ENCODE measurements at regions not wholly inside any gene's neighbourhood (a gene's known extent, or its start where the extent isn't known, plus 50 kb on each side); places are given as distances from the start of the nearest gene placed in this dataset.

- DNase-seq: no peak
These were observed 367.0 kb upstream of the MARCKS start for GRCh38 chr6:113489952-113490746.

GRCh38 chr6:113491376-113491775 is 365.8 kb upstream of the MARCKS start:
- no peak for DNase-seq

- DNase-seq: no peak
These were observed 363.2 kb upstream of the MARCKS start for GRCh38 chr6:113493991-113494390.

- DNase-seq: no peak
These were observed 361.6 kb upstream of the MARCKS start for GRCh38 chr6:113495521-113495920.

- DNase-seq: no peak
These were observed 361.0 kb upstream of the MARCKS start for GRCh38 chr6:113496166-113496565.

- DNase-seq: no peak
These were observed 356.9 kb upstream of the MARCKS start for GRCh38 chr6:113500221-113500620.

GRCh38 chr6:113505084-113505699 is 352.0 kb upstream of the MARCKS start:
- no peak for DNase-seq

DNA sequence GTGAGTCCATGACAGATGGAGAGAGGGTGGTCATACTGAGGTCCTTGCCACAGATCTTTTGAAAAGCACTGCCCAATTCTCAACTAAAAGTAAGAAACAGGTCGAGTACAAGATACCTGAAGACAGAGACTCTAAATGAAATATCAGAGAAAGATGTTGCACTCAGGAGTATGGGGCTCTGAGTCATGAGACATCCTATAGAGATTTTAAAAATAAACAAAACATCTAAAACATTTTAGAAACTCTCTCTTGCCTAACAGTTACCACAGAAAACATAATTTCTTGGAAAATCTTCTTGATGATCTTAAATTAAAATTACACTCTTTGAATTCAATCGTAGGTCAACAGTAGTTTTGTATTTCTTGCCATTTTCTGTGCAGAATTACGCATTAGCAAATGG is 348.9 kb upstream of the MARCKS start:
- DNase-seq: no peak

DNA sequence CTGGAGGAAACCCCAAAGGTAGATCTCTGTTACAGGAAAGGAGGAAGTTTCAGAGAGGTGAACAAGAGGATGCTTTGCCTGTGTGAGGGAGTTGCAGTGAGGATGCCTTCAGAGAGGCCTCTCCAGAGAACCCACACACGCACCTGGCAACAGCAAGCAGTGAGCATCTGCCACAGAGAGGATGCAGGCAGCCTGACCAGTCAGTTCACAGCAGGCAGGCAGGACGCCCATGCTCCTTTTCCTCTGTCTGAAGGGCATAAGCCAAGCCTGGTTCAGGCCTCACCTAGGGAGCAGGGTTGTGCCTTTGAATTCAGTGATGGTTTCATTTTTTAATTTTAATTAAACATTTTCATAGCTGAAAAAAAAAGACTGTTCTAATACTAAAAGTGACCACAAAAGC is 346.0 kb upstream of the MARCKS start:
- DNase-seq: no peak

- no peak for DNase-seq
These were observed 344.6 kb upstream of the MARCKS start for GRCh38 chr6:113512576-113512975.

- no peak for DNase-seq
These were observed 344.1 kb upstream of the MARCKS start for GRCh38 chr6:113513086-113513485.

- DNase-seq: no peak
These were observed 334.8 kb upstream of the MARCKS start for GRCh38 chr6:113522376-113522775.

- no peak for DNase-seq
These were observed 332.3 kb upstream of the MARCKS start for GRCh38 chr6:113524826-113525225.

DNA sequence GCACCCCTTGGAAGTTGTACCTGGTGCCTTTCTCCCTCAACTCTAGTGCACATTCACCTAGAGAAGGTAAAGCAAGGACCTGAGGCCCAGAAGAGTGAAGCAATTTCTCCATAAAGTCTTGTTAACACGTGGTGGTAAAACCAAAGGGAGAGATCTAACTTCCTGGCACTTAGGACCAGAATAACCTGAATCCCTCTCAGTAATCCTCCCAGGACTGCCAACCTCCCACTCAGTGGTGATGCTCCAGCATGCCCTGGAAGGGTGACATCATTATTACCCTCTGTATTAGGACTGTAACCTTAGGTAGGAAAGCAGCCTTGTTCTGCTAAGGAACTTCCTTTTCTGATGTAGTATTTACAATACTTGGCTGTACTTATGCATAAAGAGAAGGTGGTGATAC is 330.6 kb upstream of the MARCKS start:
- DNase-seq: no peak

- no peak for DNase-seq
These were observed 330.1 kb upstream of the MARCKS start for GRCh38 chr6:113526995-113527394.

DNA sequence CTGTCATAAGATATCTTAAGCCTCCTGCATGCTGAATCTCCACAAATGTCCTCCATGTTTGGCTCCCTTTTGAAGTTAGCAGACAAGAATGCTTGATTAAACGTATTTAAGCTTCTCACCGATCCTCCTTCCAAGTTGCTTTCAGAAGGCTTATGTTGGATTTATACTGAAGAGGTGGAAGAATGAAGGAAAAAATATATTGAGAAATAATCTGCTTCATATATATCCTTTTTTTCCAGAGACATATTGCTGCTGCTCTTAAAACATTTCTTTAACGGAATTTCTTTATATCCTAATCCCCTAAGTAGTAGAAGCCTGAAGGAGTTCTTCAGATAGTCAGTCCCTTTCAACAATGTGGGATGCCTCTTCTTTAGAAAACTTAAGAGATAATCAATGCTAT is 329.0 kb upstream of the MARCKS start:
- no peak for DNase-seq

DNA sequence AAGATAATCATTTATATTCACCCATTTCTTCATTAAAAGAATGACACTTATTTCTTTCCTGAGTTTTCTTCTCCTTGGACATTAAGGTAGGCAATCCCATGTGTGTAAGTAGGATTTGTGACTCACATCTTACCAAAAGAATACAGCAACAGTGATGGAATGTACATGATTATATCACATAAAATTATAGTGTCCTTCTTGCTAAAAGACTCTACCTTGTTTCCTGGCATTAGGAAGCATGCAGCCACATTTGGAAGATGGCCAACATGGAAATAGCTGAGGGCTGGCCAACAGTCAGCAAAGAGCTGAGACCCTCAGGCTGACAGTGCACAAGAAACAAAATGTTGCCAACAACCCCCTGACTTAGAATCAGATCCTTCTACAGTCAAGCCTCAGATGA is 327.9 kb upstream of the MARCKS start:
- no peak for DNase-seq

DNA sequence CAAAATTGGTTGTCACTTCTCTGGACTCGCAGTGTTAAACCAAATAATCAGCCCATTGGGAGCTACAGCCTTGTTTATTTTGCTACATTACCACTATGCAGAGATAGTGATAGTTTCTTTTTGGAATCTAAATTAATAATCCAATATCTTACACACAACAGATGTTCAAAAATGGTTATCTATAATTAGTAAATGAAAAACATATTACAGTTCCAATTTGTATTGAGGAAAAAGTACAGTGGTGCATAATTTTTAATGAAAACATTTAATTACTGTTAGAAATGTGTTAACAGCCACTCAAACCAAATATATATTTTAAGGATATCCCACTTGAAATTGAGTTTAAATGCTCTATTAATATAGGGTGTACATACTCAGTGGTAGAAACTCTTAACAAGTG is 327.3 kb upstream of the MARCKS start:
- DNase-seq: no peak

DNA sequence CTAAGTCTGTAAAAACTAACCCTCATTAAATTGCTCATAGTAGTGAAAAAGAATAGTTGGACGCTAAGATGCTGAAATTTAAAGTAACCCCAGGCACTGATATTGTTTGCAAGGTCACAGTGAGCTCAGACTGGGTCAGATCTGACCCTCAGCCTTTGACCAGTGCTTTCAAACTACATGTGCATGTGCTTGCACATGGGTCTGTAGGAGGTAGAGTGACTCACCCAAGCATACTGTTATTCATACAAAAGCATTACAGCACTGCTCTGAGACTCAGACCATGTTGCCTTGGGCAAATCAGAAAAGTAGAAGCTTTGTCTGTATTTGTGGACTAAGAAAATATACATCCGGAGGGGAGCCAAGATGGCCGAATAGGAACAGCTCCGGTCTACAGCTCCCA is 326.4 kb upstream of the MARCKS start:
- no peak for DNase-seq

- no peak for DNase-seq
These were observed 317.9 kb upstream of the MARCKS start for GRCh38 chr6:113539202-113539601.

GRCh38 chr6:113539623-113540022 is 317.5 kb upstream of the MARCKS start:
- no peak for DNase-seq

GRCh38 chr6:113540466-113540865 is 316.7 kb upstream of the MARCKS start:
- no peak for DNase-seq

- no peak for DNase-seq
These were observed 306.0 kb upstream of the MARCKS start for GRCh38 chr6:113551168-113551567.

DNA sequence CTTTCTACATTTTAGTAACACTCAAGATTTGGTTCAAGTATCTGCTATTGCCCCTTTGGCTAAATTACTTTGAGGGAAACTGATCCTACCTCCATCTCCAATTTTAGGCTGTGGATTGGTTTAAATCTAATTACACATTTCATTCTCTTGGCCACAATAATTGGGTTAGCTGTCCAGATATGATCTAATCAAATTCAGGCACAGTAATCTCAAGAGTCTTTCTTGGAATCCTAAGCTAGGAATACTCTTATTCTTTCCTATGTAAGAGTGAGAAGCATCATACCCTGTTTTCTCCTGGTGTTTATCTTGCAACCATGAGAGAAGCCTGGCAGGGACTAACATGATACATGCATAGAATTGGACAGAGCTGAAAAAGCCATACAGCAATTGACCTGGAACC is 300.4 kb upstream of the MARCKS start:
- DNase-seq: no peak

GRCh38 chr6:113558431-113558830 is 298.7 kb upstream of the MARCKS start:
- no peak for DNase-seq
